Brain pericyte (primary cell): ENCODE measurements at regions not wholly inside any gene's neighbourhood (a gene's known extent, or its start where the extent isn't known, plus 50 kb on each side); places are given as distances from the start of the nearest gene placed in this dataset.

Source experiments
- DNase-seq: peaks from one replicate; pipeline ENCODE4 v3.0.0-alpha.2; 2012; ENCODE audit warnings: low read depth, low spot score

DNA sequence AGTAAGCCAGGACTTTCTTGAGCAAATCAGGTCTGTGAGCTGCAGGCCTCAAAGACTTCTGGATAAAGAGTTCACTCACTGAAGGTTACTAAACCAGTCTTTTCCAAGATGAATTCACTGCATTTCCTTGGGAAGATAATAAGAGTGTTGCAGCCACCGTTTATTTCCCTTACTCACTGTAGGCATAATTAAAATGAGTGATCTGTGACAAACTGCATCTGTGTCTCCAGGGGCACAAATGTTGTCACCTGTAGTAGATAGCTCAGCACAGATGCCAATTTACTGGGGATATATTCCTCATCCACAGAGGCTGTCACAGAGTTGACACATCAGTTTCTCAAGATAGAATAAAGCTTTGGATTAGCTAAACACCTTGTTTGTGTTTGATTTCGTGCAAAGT, 580.2 kb downstream of the SPRY1 start:
- DNase-seq: no peak

- DNase-seq: no peak
Measured at GRCh38 chr4:123977641-123978081, 581.1 kb downstream of the SPRY1 start.

- DNase-seq: no peak
Measured at GRCh38 chr4:123978637-123979036, 582.0 kb downstream of the SPRY1 start.

DNA sequence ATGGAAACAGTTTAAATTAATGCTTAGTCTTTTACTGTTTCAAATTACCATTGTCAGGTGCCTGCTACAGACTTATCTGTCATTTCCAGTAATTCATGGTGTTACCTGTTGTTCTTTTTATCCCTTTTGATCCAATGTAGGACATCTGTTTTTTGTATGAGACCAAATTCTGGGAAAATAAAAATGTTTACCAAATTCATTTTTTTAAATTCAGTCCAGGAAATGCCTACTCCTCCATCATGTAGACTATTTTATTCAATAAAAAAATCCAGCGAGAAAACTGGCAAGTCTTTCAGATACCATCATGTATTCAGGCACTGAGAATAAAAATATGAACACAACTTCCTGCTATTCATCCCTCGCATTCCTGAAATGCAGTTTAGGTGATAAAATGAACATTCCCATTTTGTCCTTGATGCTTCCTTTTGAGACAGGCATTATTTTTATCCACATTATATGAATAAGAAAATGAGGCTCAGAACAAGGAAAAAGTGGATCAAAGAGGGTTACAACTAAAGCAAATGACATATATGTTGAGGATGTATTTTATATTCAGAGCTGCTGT, 584.2 kb downstream of the SPRY1 start:
- DNase-seq: no peak

- no peak for DNase-seq
Measured at GRCh38 chr4:123984886-123985285, 588.3 kb downstream of the SPRY1 start.

GRCh38 chr4:123986268-123986798, 589.7 kb downstream of the SPRY1 start:
- peak; percentile 66 for DNase-seq

- DNase-seq: no peak
Measured at GRCh38 chr4:123987408-123987807, 590.8 kb downstream of the SPRY1 start.

DNA sequence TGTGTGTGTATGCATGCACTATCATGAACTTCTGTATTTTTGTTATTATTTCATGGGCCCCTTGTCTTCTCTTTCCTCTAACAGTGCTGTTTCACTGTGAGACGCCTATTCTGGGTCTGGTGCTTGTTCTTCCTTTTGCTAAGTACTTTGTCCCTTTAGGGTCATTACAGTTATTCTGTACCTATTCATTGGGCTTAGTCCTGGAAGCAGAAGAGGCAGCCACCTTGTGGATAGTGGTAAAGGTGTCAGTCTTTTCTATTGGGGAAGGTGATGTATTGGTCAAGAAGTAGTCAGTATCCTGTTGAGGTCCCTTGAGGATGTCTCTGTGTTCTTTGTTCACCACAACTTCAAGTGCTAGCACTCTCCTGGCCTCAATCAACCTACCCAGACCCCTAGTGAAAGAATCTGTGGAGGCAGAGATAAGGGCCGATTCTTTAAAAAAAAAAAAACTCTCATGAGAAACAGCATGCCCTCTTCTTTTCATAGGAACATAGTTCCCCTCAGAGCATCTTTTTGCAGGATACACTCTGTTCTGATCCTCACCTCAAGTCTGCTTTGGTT, 593.8 kb downstream of the SPRY1 start:
- DNase-seq: no peak

DNA sequence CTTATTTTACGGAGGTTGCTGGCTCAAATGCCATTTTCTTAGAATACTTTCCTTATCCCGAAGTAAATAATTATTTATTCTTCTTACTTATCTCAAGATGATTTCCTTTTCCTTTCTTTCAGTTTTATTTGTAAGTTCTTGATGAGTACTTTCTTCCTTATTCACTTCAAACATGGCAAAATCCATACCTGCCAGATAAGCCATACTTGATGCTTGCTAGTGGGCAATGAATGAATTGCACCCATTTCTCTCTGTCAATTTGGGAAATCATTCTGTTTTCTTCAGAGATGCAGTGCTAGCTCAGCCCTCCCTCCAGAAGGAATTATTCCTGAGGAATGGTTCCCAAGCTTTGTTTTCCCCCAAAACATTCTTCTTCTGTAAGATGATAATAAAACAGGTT, 598.3 kb downstream of the SPRY1 start:
- no peak for DNase-seq

GRCh38 chr4:123995936-123996335, 599.3 kb downstream of the SPRY1 start:
- no peak for DNase-seq

DNA sequence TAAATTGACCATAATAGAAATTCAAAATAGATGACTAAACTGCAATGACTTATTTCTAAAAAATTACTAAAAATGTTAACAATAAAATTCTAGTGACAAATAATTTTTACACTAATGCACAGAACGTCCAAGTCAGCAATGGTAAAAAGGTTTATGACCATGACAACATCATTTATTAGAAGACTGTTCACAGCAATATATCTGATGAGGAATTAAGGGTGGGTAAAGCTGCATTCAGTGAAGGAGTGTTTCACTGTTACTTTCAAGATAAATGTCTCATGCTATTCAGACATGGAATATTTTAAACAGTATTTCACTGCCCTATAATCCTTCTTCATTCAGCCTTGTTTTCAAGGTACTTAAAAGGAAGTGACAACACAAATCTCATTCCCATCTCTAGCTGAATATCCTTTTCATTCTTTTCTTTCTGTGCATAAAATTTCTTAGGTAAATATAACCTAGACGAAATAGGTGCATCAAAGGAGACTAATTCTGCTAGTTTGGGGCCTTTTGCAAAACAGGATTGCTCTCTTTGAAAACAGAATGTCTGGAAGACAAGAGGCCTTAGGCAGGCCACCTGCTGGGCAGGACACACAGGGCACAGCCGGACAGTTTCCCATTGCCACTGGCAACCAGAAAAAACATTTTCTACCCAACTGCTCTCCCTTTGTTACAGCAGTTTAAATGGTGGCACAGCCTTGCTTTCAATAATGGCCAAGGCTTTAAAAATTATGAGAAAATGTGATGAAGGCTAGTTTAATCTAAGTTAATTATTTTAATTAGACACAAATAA, 600.3 kb downstream of the SPRY1 start:
- peak; percentile 30 for DNase-seq

DNA sequence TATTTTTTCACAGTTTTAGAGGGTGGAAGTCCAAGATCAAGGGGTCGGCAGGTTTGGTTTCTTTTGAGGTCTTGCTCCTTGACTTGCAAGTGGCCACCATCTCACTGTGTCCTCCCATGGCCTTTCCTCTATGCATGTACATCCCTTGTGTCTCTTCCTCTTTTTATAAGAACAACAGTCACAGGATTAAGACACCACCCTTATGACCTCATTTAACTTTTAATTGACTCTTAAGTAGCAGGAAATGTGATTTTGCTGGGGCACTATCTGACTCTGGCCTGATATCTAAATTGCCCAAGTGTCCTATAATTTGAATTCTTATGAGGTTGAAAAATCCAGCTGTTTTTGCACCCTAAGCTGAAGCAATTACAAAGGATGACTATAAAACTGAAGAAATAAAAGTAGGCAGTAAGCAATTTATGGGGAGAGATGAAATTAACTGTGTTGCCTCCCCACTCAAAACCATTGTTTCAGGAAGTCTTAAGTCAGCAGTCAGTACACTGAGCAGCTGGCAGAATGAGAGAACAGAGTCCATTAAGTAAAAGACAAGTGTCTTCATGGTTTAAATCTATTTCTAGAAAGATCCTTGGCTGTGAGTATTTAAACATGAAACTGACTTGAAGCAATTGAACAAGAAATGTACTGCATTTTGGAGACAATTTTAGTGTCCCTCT, 601.3 kb downstream of the SPRY1 start:
- DNase-seq: no peak

GRCh38 chr4:124000233-124000632, 603.6 kb downstream of the SPRY1 start:
- DNase-seq: no peak

DNA sequence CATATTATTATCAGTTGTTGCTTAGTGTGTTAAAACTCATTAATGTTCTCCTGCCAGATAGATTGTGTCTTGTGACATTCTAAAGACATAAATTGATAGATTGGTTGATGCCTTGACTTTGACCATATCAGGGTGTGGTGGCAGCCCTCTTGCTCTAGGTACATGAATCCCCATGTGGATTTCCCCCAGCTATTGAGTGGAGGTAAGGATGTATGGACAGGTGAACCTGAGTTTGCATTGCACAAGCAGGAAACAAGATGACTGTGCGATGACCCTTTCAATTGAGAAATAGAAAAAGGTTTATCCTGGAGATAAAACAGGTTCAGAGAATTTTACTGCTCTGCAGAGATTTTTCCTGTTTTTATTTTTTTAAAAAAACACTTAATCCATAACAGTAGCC, 619.2 kb downstream of the SPRY1 start:
- no peak for DNase-seq

DNA sequence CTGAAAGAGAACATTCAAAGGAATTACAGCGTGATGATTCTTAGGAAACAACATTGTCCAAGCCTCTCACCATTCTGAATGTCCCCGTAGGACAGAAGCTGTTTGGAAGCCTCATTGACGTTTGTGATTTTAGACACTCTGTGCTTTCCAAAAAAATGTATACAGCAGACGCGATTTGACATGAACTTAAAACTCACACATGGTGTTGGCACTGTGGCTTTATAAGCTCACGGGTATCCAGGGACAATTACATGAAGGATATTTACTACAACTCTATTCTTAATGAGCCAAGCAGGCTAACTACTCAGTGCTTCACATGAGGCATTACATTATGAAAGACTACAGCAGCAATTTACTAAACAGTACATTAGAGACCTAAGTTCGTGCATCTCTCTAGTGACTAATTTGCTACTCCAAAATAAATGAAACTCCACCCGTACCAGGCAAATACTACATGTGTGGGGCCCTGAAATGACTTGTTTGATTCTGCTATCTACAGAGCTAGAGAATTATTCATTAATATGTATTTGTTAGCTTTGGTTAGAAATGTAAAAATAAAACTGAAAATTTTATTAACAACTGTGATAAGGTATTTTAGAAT, 620.7 kb downstream of the SPRY1 start:
- DNase-seq: no peak

- DNase-seq: no peak
Measured at GRCh38 chr4:124018383-124019317, 622.1 kb downstream of the SPRY1 start.

DNA sequence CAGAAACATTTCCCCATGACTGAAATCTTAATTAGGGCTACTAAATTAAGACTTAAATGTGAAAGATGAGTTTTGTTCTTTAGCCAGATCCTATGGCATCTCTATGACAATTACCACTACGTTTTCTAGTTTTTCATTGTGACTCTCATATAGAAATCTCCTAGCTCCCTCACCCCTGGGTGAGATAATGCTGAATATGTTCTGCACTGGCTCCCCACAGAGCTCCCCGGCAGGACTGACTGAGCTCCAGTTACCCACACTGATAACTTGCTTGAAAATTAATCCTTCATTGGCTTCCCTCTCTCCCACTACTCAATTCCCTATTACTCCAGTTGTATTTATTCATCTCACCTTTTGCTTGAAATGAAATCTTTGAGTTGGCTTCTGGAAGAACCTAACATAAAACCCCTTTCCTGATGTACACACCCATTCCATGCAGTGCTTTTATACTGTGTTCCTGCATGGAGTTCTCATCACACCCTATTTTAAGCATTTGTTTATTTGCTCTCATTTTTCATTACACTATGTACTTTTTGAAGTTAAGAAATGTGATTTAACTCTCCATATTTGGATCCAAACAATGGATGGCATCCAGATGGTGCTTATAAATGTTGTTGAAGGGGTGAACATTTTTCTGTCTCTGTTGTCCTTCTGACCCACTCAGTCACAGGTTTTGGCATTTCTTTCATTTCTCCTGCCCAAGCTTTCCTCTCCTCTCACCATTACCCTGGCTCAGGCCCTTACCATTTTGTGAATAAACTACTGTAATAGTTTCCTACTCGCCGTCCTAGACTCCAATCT, 623.4 kb downstream of the SPRY1 start:
- DNase-seq: no peak

- DNase-seq: no peak
Measured at GRCh38 chr4:124025000-124025399, 628.4 kb downstream of the SPRY1 start.

- peak; percentile 25 for DNase-seq
Measured at GRCh38 chr4:124025428-124025827, 628.8 kb downstream of the SPRY1 start.

DNA sequence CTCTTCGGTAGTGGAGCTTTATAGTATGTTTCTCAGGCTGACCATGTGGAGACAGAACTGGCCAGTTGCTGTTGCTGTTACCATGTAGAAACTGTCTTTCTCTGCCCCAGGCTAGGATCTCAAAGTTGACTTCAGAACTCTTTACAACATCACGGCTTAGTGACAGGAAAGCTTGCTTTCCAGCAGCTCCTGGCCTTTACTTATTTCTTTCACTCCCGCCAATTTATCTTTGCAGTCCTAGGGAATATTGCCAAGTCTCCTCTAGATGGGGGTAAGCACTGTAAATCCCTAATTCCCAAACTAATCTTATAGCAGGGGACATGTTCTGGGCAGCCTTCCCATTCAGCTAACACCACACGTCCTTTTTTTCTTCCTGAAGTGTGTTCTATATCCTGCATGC, 631.6 kb downstream of the SPRY1 start:
- no peak for DNase-seq
